NCI-H774 (cell line): ENCODE measurements at regions not wholly inside any gene's neighbourhood (a gene's known extent, or its start where the extent isn't known, plus 50 kb on each side); places are given as distances from the start of the nearest gene placed in this dataset.
"Not testable (repeated sequence)": the region's sequence is repeated elsewhere in the genome, so short reads cannot be mapped to it uniquely, and the experiment has no call there.

Experiments
- DNase-seq: peaks from one replicate; lab custom pipeline; 2025; lab: John Stamatoyannopoulos, UW

DNA sequence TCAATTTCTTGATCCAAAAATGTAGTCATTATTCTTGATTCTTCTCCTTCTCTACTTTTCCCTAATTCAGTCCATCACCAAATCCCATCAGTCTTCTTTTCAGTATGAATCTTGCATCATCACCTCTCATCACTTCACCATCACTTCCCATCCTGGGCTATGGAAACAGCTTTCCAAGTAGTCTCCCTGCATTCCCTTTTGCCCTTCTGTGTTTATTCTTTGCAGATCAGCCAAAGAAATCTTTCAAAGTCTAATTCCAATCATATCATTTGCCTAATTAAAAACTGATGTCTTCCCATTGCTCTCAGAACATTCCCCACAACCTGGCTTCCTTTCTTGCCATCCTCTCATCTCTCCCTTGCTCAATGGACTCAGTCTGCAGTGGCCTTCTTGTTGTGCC is 201.7 kb upstream of the ADAMTS3 start:
- DNase-seq, result no peak

DNA sequence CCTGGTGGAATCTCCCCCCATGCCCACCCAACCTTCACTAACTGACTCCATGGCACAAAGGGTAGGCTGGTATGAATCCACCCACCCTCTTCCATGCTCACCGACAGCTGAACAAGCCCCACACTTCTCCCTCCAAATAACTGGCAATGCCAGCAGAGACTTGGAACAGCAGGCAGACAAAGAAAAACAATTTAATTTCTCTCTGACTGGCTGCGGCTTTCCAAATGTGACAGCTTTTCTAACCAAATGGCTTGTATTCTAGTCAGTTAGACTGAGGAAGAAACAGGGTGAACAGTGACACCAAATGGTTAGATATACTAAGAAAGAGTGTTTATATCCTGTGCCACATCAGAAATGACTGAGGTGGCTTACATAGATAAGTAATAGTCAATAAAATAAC is 199.3 kb upstream of the ADAMTS3 start:
- no peak for DNase-seq

DNA sequence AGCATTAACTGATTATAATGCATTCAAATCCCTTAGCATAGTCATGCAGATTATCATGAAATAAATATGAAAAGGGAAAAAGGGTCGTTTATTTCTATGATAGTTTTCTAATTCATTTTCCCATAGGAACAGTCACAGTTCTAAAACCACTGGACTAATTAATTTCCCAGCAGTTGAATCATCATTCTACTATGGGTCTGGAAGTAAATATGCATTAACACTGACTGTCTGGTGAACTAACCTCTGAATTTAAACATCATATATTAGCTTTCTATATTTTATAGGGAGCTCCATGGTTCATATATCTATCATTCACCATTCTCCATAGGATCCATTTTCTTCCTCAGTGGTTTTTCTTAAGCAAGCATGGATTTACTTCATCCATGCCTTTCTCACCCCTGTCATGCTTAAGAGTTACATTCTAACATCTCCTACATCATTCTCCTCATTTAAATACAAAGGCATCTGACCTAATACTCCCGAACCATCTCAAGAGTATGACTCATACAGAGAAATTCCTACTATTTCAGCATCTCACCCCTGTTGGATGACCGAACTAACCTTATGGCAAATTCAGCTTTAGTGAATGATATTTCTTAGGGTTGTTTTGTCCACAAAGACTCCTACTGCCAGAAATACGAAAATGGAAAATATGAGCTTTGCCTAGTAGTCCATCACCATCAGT is 198.7 kb upstream of the ADAMTS3 start:
- DNase-seq, result no peak

- not testable (repeated sequence) for DNase-seq
Measured at GRCh38 chr4:72765788-72766187, 196.8 kb upstream of the ADAMTS3 start.

- no peak for DNase-seq
Measured at GRCh38 chr4:72761368-72762038, 192.5 kb upstream of the ADAMTS3 start.

DNA sequence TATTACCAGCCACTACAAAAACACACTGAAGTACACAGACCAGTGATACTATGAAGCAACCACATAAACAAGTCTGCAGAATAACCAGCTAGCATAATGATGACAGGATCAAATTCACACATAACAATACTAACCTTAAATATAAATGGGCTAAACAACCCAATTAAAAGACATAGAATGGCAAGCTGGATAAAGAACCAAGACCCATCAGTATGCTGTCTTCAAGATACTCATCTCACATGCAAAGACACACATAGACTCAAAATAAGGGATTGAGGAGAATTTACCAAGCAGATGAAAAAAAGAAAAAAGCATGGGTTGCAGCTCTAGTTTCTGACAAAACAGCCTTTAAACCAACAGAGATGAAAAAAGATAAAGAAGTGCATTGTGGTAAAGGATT is 184.4 kb upstream of the ADAMTS3 start:
- not testable (repeated sequence) for DNase-seq

DNA sequence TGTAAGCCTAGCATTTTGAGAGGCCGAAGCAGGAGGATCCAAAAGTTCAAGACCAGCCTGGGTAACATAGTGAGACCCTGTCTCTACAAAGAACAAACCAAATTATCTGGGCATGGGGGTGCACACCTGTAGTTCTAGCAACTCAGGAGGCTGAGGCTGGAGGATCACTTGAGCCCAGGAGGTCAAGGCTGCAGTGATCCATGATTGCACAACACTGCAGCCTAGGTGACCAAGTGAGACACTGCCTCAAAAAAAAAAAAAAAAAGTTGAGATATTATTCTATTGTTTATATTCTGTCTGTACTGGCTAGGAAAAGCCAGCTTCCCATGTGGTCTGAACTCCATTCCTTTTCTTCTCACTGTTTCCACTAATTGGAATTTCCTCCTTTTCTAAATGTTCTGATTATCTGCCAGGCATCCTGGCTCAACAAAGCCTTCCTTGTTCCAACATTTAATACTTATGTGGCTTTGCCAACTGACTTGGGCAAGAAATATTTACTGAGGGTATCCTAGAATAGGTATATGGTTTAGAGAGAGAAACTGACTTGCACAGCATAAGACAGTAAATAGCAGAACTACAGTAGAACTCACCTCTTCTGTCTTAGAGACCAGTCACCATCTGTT is 175.2 kb upstream of the ADAMTS3 start:
- no peak for DNase-seq

GRCh38 chr4:72743078-72743477 is 174.1 kb upstream of the ADAMTS3 start:
- no peak for DNase-seq

GRCh38 chr4:72715299-72715698 is 146.3 kb upstream of the ADAMTS3 start:
- no peak for DNase-seq

GRCh38 chr4:72714482-72715279 is 145.7 kb upstream of the ADAMTS3 start:
- DNase-seq, result no peak

DNA sequence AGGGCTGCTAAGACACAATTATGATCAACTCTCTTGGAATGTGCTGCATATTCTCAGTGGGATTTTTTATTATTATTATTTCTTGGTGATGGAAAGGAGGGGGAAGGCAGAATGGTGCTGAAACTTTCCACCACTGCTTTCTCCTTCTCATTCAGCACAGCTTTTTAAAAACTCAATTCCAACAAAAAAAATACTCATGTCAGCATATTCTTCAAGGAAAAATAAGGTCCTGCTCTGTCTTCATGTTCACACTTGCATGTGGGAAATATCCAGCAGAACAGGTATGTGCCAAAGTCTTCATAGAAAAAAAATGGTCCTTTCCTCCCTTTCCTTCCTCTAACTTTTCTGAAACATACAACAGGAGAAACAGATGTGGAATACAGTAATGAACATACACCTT is 144.0 kb upstream of the ADAMTS3 start:
- no peak for DNase-seq

DNA sequence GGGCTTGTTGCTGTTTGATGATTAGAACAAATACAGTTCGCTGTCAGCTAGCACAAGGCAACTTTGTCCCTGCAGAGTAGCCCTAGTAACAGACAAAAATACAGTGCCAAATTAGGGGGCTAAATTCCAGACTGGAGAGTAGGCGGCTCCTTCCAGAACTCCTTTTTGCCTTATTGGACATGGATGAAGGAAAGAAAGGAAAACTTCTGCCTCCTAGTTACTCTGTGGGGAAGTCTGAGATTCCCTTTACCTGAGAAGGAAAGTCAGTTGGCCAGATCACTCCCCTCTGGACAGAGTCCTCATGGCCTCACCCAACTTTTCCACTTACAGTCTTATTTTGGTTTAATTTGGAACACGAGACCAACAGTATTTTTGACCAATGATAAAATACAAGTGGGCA is 140.5 kb upstream of the ADAMTS3 start:
- no peak for DNase-seq

DNA sequence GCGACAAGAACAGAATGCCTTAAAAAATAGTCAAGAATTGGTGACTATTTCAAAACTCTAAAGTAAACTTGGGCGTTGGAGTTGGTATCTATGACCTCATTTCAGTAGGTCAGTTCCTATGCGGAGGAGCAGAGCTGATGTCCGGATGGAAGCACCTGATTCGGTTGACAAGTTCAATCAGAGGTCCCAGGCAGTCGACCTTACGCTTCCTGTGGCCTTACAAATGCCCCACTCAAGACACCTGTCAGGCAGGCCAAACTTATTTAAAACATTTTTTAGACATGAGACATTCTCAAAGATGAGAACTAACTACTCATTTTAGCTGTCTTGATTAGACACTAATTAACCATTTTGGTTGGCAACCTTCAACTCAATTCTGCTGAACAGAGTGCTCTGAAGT is 137.7 kb upstream of the ADAMTS3 start:
- DNase-seq, result no peak

DNA sequence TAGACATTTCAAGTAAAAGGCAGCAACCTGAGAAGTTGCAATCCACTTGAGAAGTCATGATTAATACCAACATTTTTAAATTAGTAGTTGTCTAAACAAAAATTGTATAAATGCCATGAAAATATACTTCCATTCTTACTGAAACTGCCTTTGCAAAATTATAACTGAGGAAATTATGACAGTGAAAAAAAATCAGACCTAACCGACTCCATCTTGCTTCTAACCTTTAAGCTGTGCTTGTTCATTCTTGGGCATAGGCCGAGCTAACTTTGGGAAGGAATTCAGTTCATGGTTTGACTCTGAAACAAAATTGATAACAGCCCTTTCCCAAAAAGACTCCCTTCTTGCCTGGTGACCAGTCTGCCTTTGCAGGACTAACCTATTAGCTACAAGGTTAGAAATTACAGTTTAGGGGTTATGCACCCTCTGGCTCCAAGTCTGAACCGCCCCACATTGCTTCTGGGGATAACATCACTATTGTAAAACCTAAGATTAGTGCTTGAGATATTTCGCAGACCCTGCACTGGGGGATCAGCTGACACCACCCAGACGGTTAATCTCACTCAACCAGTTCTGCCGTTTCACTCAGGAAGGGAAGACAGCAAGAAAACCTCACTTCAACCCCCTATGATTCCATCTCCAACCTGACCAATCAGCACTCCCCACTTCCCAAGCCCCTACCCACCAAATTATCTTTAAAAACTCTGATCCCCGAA is 136.1 kb upstream of the ADAMTS3 start:
- DNase-seq, result not testable (repeated sequence)

GRCh38 chr4:72702948-72703347 is 133.9 kb upstream of the ADAMTS3 start:
- no peak for DNase-seq

- peak; percentile 6 for DNase-seq
Measured at GRCh38 chr4:72701987-72702819, 133.2 kb upstream of the ADAMTS3 start.

DNA sequence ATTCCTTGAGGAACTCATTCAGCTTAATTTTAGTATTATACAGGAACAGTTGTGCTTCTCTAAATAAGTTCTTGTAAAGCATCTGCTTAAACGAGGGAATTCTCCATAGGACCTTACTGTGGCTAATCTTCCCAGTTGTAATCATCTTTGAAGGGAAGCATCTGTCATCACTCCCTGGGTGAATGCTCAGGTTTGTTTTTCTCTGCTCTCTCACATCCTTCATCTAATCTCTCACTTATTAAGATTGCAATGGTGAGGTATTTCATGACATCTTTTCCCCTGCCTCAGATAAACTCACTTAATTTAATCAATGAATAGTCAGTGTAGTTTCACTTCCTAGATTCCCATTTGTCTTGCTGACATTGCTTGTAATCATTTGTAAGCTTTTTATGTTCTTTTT is 121.8 kb upstream of the ADAMTS3 start:
- no peak for DNase-seq

GRCh38 chr4:72689923-72690322 is 120.9 kb upstream of the ADAMTS3 start:
- no peak for DNase-seq

DNA sequence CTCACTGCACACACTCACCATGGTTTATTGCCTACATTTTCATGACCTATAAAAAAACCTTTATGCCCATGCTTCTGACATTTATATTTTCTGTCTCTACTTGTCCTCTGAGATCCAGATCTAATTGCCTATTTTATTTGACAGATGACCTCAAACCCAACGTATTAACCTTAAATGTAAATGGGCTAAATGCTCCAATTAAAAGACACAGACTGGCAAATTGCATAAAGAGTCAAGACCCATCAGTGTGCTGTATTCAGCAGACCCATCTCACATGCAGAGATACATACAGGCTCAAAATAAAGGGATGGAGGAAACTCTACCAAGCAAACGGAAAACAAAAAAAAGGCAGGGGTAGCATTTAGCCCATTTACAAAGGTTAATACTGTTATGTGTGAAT is 117.4 kb upstream of the ADAMTS3 start:
- not testable (repeated sequence) for DNase-seq

DNA sequence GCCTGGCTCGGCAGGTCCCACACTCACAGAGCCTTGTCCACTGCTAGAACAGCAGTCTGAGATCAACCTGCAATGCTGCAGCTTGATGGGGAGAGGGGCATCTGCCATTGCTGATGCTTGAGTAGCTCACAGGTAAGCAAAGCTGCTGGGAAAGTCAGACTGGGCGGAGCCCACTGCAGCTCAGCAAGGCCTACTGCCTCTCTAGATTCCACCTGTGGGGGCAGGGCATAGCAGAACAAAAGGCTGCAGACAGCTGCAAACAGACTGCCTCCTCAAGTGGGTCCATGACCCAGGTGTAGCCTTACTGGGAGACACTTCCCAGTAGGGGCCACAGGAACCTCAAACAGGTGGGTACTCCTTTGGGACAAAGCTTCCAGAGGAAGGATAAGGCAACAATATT is 110.6 kb upstream of the ADAMTS3 start:
- DNase-seq, result no peak

DNA sequence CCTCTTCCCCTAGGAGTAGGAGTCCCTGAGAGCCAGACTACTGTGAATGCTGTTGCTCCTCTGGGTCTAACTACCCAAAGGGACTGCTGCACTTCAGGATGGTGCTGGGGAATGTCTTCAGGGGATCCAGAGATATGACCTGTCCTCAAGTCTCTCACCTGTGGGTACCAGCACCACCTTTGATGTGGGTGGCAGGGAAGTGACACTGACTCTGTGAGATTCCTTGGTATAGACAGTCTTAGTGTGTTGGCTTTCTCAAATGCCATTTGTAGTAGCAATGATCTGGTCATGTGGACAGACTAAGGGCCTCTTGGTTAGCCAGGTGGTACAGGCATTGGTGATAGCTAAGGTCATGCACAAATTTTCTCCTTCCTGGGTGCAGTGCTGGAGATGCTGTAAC is 108.9 kb upstream of the ADAMTS3 start:
- no peak for DNase-seq
